A549 (cell line): ENCODE measurements at regions not wholly inside any gene's neighbourhood (a gene's known extent, or its start where the extent isn't known, plus 50 kb on each side); places are given as distances from the start of the nearest gene placed in this dataset.

ENCODE experiments used
- CTCF ChIP-seq: fragments of >200 bp; sonication (Bioruptor Twin); formaldehyde crosslinking; IDR thresholded peaks from 3 replicates; pipeline ENCODE4 v1.5.1; 2016
- EP300 ChIP-seq, 2 experiments: fragments of >200 bp; sonication (Bioruptor Twin); formaldehyde crosslinking; IDR thresholded peaks; 2 replicates in 1 of 2; 3 replicates in 1 of 2; pipeline ENCODE4 v1.6.1; 2016 to 2017
- KDM1A ChIP-seq: fragments of 200-600 bp; sonication (generic); IDR thresholded peaks from 2 replicates; pipeline ENCODE4 v1.6.1; 2016; ENCODE audit warnings: low read depth, mild to moderate bottlenecking
- MYC ChIP-seq: IDR thresholded peaks from 2 replicates; pipeline ENCODE4 v1.6.1; 2012; ENCODE audit warnings: mild to moderate bottlenecking, inconsistent platforms, low read length, improper control_type of control experiment, borderline replicate concordance
- PHF8 ChIP-seq: fragments of 200-600 bp; sonication (generic); IDR thresholded peaks from 2 replicates; pipeline ENCODE4 v1.6.1; 2016; ENCODE audit warnings: low read depth, mild to moderate bottlenecking, antibody characterized with exemption, moderate library complexity, borderline replicate concordance
- POLR2A ChIP-seq: IDR thresholded peaks from 2 replicates; pipeline ENCODE4 v1.6.1; 2012; ENCODE audit warnings: mild to moderate bottlenecking, low read length
- POLR2AphosphoS2 ChIP-seq: conservative IDR thresholded peaks from 2 replicates; pipeline ENCODE4 v1.6.1; 2012; ENCODE audit warnings: low read length, improper control_type of control experiment, inconsistent platforms
- SREBF2 ChIP-seq: fragments of 450-650 bp; IDR thresholded peaks from 2 replicates; pipeline ENCODE4 v1.6.1; 2014; ENCODE audit warnings: mild to moderate bottlenecking, moderate library complexity
- ZFP36 ChIP-seq: fragments of 450-650 bp; IDR thresholded peaks from 2 replicates; pipeline ENCODE4 v1.6.1; 2014; ENCODE audit warnings: borderline replicate concordance; ENCODE audit not compliant: partially characterized antibody

GRCh38 chr20:1062334-1063010, 55.9 kb upstream of the PSMF1 start:
- TF ChIP-seq EP300 (IDR thresholded peaks at IDR 0.05), result no peak
- no peak for TF ChIP-seq CTCF
- TF ChIP-seq PHF8, result no peak
- no peak for TF ChIP-seq SREBF2
- no peak for TF ChIP-seq MYC
- no peak for TF ChIP-seq KDM1A
- TF ChIP-seq POLR2A, result no peak
- no peak for TF ChIP-seq ZFP36
- no peak for TF ChIP-seq POLR2AphosphoS2
